Activated T-cell treated with anti-CD3 and anti-CD28 coated beads, Interleukin-2, amount 50 U/mL, for 72 hours (primary cell): ENCODE measurements at regions not wholly inside any gene's neighbourhood (a gene's known extent, or its start where the extent isn't known, plus 50 kb on each side); places are given as distances from the start of the nearest gene placed in this dataset.

Experiments
- ATAC-seq, 2 donors: fragments of 150-1000 bp; cut with Tn5 transposase; replicated peaks in 1 of 2; 2 replicates each; pipeline ENCODE4 v1.10.0; 2021; ENCODE audit warnings: moderate library complexity in 2 of 2, mild to moderate bottlenecking in 1 of 2
- DNase-seq, 2 donors: peaks; one replicate each; pipeline ENCODE4 v3.0.0; 2021 to 2022; ENCODE audit warnings: mixed read lengths in 1 of 2
- H3K27ac Mint-ChIP-seq: one replicate; pipeline ENCODE4 v1.8.0; 2022; ENCODE audit warnings: mild to moderate bottlenecking, moderate library complexity, mixed read lengths
- H3K27me3 Mint-ChIP-seq: one replicate; pipeline ENCODE4 v1.8.0; 2022; ENCODE audit warnings: low read depth, mixed read lengths
- H3K36me3 Mint-ChIP-seq, 2 donors: one replicate each; pipeline ENCODE4 v1.8.0; 2022; ENCODE audit warnings: mixed read lengths in 2 of 2, mild to moderate bottlenecking in 1 of 2; ENCODE audit not compliant: insufficient read depth in 2 of 2
- H3K4me1 Mint-ChIP-seq: one replicate; pipeline ENCODE4 v1.8.0; 2022; ENCODE audit warnings: low read depth, mixed read lengths
- H3K4me3 Mint-ChIP-seq, 2 donors: one replicate each; pipeline ENCODE4 v1.8.0; 2022; ENCODE audit warnings: mild to moderate bottlenecking in 2 of 2, mixed read lengths in 2 of 2, moderate library complexity in 2 of 2
- H3K9me3 Mint-ChIP-seq, 2 donors: one replicate each; pipeline ENCODE4 v1.8.0; 2022; ENCODE audit warnings: mixed read lengths in 2 of 2

- peaks cover 2 to 6% of the 10 kb centered on the region in 2 donors for H3K9me3 Mint-ChIP-seq
- DNase-seq (no peak), ATAC-seq (no peak)
- H3K4me3 Mint-ChIP-seq, result no peak overlapping the region
- no peaks in the 10 kb centered on the region for H3K27me3 Mint-ChIP-seq
- H3K4me1 Mint-ChIP-seq, result no peaks in the 10 kb centered on the region
- H3K36me3 Mint-ChIP-seq, result no peaks in the 10 kb centered on the region
- no peak overlapping the region for H3K27ac Mint-ChIP-seq
Measured at GRCh38 chr4:46684041-46684440, 225.0 kb downstream of the COX7B2 start.

- Mint-ChIP-seq H3K36me3 (peaks cover 0 to 1% of the 10 kb centered on the region in 2 donors), H3K4me1 (no peaks in the 10 kb centered on the region), H3K9me3 (peaks cover 6 to 9% of the 10 kb centered on the region in 2 donors), H3K27me3 (no peaks in the 10 kb centered on the region), H3K27ac (no peak overlapping the region), H3K4me3 (no peak overlapping the region)
- no peak for ATAC-seq
- no peak for DNase-seq
Measured at GRCh38 chr4:46676364-46676763, 232.7 kb downstream of the COX7B2 start.

- Mint-ChIP-seq H3K27me3 (no peaks in the 10 kb centered on the region), H3K4me3 (no peak overlapping the region), H3K27ac (no peak overlapping the region), H3K36me3 (peaks cover 0 to 1% of the 10 kb centered on the region in 2 donors), H3K9me3 (peaks cover 6 to 9% of the 10 kb centered on the region in 2 donors), H3K4me1 (no peaks in the 10 kb centered on the region)
- DNase-seq, result no peak
- ATAC-seq, result no peak
Measured at GRCh38 chr4:46674326-46674725, 234.7 kb downstream of the COX7B2 start.

GRCh38 chr4:46667790-46668189 is 241.3 kb downstream of the COX7B2 start:
- H3K4me3 Mint-ChIP-seq, result no peak overlapping the region
- H3K4me1 Mint-ChIP-seq, result no peaks in the 10 kb centered on the region
- peaks cover 3 to 9% of the 10 kb centered on the region in 2 donors for H3K9me3 Mint-ChIP-seq
- ATAC-seq, result no peak
- H3K27me3 Mint-ChIP-seq, result no peaks in the 10 kb centered on the region
- no peaks in the 10 kb centered on the region for H3K36me3 Mint-ChIP-seq
- DNase-seq, result no peak
- no peak overlapping the region for H3K27ac Mint-ChIP-seq

- no peaks in the 10 kb centered on the region for H3K4me1 Mint-ChIP-seq
- no peak for ATAC-seq
- no peak overlapping the region for H3K27ac Mint-ChIP-seq
- no peak for DNase-seq
- H3K27me3 Mint-ChIP-seq, result no peaks in the 10 kb centered on the region
- H3K36me3 Mint-ChIP-seq, result no peaks in the 10 kb centered on the region
- no peak overlapping the region for H3K4me3 Mint-ChIP-seq
- H3K9me3 Mint-ChIP-seq, result peaks cover 2 to 10% of the 10 kb centered on the region in 2 donors
Measured at GRCh38 chr4:46656071-46656470, 253.0 kb downstream of the COX7B2 start.

GRCh38 chr4:46653842-46654241 is 255.2 kb downstream of the COX7B2 start:
- Mint-ChIP-seq H3K27me3 (no peaks in the 10 kb centered on the region), H3K27ac (no peak overlapping the region), H3K4me1 (no peaks in the 10 kb centered on the region), H3K4me3 (no peak overlapping the region), H3K36me3 (no peaks in the 10 kb centered on the region), H3K9me3 (peaks cover 2 to 7% of the 10 kb centered on the region in 2 donors)
- no peak for DNase-seq
- ATAC-seq, result no peak

- Mint-ChIP-seq H3K36me3 (no peaks in the 10 kb centered on the region), H3K27ac (no peak overlapping the region), H3K9me3 (peaks cover 3 to 4% of the 10 kb centered on the region in 2 donors), H3K4me3 (no peak overlapping the region), H3K4me1 (no peaks in the 10 kb centered on the region), H3K27me3 (no peaks in the 10 kb centered on the region)
- ATAC-seq (no peak), DNase-seq (no peak)
Measured at GRCh38 chr4:46649390-46649789, 259.5 kb upstream of the GABRA2 start.

GRCh38 chr4:46648088-46648744 is 258.3 kb upstream of the GABRA2 start:
- DNase-seq, result peak in 1 of 2 donors; percentile 3

GRCh38 chr4:46645126-46645525 is 255.2 kb upstream of the GABRA2 start:
- Mint-ChIP-seq H3K9me3 (peaks cover 0 to 4% of the 10 kb centered on the region in 2 donors), H3K27me3 (no peaks in the 10 kb centered on the region), H3K4me3 (no peak overlapping the region), H3K36me3 (no peaks in the 10 kb centered on the region), H3K27ac (no peak overlapping the region), H3K4me1 (no peaks in the 10 kb centered on the region)
- no peak for DNase-seq
- ATAC-seq, result no peak

More at GRCh38 chr4:46648088-46648744, 258.3 kb upstream of the GABRA2 start:
- peaks cover 0 to 4% of the 10 kb centered on the region in 2 donors for H3K9me3 Mint-ChIP-seq
- H3K4me3 Mint-ChIP-seq, result no peak overlapping the region
- H3K36me3 Mint-ChIP-seq, result no peaks in the 10 kb centered on the region
- H3K27ac Mint-ChIP-seq, result no peak overlapping the region
- no peaks in the 10 kb centered on the region for H3K27me3 Mint-ChIP-seq
- ATAC-seq, result no peak
- no peaks in the 10 kb centered on the region for H3K4me1 Mint-ChIP-seq
